SK-N-SH (cell line): ENCODE measurements at regions not wholly inside any gene's neighbourhood (a gene's known extent, or its start where the extent isn't known, plus 50 kb on each side); places are given as distances from the start of the nearest gene placed in this dataset.

Experiments used
- CHD2 ChIP-seq: fragments of 150-350 bp; IDR thresholded peaks from 2 replicates; pipeline ENCODE4 v1.6.1; 2018; ENCODE audit warnings: low read length; ENCODE audit not compliant: partially characterized antibody
- EP300 ChIP-seq, 2 experiments: IDR thresholded peaks; 2 replicates each; pipeline versions ENCODE4 v1.4.0 to v1.6.1; 2012; ENCODE audit warnings: borderline replicate concordance in 1 of 2, low read depth in 1 of 2, low read length in 1 of 2
- EZH2phosphoT487 ChIP-seq: fragments of 200-600 bp; sonication (generic); IDR thresholded peaks from 2 replicates; pipeline ENCODE4 v1.6.1; 2017; ENCODE audit warnings: low read depth, mixed run types, mild to moderate bottlenecking, antibody characterized with exemption, moderate library complexity, borderline replicate concordance
- GABPA ChIP-seq: IDR thresholded peaks from 2 replicates; pipeline ENCODE4 v1.4.0; 2012; ENCODE audit warnings: low read depth, mild to moderate bottlenecking
- GATA2 ChIP-seq: sonication (generic); formaldehyde crosslinking; IDR thresholded peaks from 2 replicates; pipeline ENCODE4 v1.5.0; 2020; ENCODE audit warnings: mild to moderate bottlenecking, missing genetic modification reagents
- POLR2AphosphoS5 ChIP-seq: IDR thresholded peaks from 2 replicates; pipeline ENCODE4 v1.6.1; 2012; ENCODE audit warnings: low read depth, low read length
- SIN3A ChIP-seq: IDR thresholded peaks from 2 replicates; pipeline ENCODE4 v1.6.1; 2012; ENCODE audit warnings: low read depth, mild to moderate bottlenecking, low read length, moderate library complexity, borderline replicate concordance
- TCF12 ChIP-seq: IDR thresholded peaks from 2 replicates; pipeline ENCODE4 v1.4.0; 2012
- TF ChIP-seq, protein P1 (sequence below): fragments of 200-600 bp; sonication (generic); IDR thresholded peaks from 2 replicates; pipeline ENCODE4 v1.6.1; 2017; ENCODE audit warnings: antibody characterized with exemption, mild to moderate bottlenecking, moderate library complexity

DNA sequence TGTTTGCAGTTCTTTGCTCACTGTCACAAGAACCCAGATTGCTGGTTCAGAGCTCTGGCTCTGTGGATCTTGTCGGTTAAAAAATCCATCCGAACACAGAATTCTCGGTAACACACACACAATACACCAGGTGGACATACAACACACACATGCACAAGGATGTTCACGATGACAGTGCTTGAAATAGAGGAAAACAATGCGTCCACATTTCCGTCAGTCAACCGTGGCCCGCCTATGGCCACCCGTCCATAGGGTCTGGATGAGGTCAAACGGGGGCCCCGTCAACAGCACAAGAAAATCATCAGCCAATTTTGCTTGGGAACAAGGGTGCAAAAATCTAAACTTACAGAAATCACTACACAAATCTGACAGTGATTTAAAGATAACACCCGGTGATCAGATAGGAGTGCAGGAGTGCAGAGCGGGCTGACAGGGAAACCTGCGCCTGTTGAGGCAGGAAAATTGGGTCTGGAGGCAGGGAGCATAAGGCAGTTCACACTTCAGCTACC, 50.4 kb upstream of the SLC19A1 start:
- TF ChIP-seq POLR2AphosphoS5 = no peak
- TF ChIP-seq, protein P1, sequence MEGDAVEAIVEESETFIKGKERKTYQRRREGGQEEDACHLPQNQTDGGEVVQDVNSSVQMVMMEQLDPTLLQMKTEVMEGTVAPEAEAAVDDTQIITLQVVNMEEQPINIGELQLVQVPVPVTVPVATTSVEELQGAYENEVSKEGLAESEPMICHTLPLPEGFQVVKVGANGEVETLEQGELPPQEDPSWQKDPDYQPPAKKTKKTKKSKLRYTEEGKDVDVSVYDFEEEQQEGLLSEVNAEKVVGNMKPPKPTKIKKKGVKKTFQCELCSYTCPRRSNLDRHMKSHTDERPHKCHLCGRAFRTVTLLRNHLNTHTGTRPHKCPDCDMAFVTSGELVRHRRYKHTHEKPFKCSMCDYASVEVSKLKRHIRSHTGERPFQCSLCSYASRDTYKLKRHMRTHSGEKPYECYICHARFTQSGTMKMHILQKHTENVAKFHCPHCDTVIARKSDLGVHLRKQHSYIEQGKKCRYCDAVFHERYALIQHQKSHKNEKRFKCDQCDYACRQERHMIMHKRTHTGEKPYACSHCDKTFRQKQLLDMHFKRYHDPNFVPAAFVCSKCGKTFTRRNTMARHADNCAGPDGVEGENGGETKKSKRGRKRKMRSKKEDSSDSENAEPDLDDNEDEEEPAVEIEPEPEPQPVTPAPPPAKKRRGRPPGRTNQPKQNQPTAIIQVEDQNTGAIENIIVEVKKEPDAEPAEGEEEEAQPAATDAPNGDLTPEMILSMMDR = no peak
- no peak for TF ChIP-seq EZH2phosphoT487
- TF ChIP-seq EP300 (IDR thresholded peaks at IDR 0.05; ENCODE audit: borderline replicate concordance in 1 of 2, low read depth in 1 of 2, low read length in 1 of 2) = no peak
- no peak for TF ChIP-seq CHD2
- no peak for TF ChIP-seq SIN3A
- TF ChIP-seq TCF12 = no peak
- no peak for TF ChIP-seq GABPA
- TF ChIP-seq GATA2 = no peak
